ENCODE measurements at regions not wholly inside any gene's neighbourhood (a gene's known extent, or its start where the extent isn't known, plus 50 kb on each side); places are given as distances from the start of the nearest gene placed in this dataset.

- no peaks in the 10 kb centered on the region for H3K36me3 ChIP-seq (ENCODE audit: insufficient read depth, low read length)
- H3K4me3 ChIP-seq (ENCODE audit: low read length), result no peak overlapping the region
- Mint-ChIP-seq H3K27ac (no peak overlapping the region), H3K9me3 (no peaks in the 10 kb centered on the region), H3K4me3 (no peak overlapping the region), H3K27me3 (no peaks in the 10 kb centered on the region), H3K36me3 (ENCODE audit: low read depth) (no peaks in the 10 kb centered on the region), H3K4me1 (ENCODE audit: low read depth) (peaks cover 24% of the 10 kb centered on the region)
- H3K4me1 ChIP-seq (ENCODE audit: insufficient read depth, low read length), result peaks cover 7% of the 10 kb centered on the region
- ATAC-seq (ENCODE audit: poor library complexity) (peak; percentile 34), DNase-seq (peak in 4 of 14 experiments; percentile 31 to 48 (median 32))
- H3K9me3 ChIP-seq (ENCODE audit: control insufficient read depth in 1 of 2, insufficient read depth in 1 of 2, low read length in 2 of 2), result no peaks in the 10 kb centered on the region
- ChIA-PET POLR2A (no interaction called here), CTCF (no interaction called here)
- H3K27me3 ChIP-seq (ENCODE audit: control insufficient read depth in 1 of 2, insufficient read depth in 2 of 2, low read length in 2 of 2), result no peaks in the 10 kb centered on the region
- no peak overlapping the region for H3K27ac ChIP-seq (ENCODE audit: low read depth in 1 of 2, low read length in 2 of 2)
- intact Hi-C loops (cut with DNase I, micrococcal nuclease), result loop anchor here (2.0 to 10.0 kb wide), 3 partner anchors 171 to 453 kb away; no protein-coding TSS in a partner anchor
- TF ChIP-seq CTCF (IDR thresholded peaks at IDR 0.05), result peak; percentile 48
Measured at GRCh38 chr6:118735320-118735719, 83.9 kb upstream of the CEP85L start.

GRCh38 chr6:118725944-118726343 lies 74.6 kb upstream of the CEP85L start:
- peaks cover 17% of the 10 kb centered on the region for H3K4me1 ChIP-seq (ENCODE audit: insufficient read depth, low read length)
- ChIA-PET POLR2A (interaction anchor here (0.6 to 3.1 kb wide), 12 partner anchors 11 to 167 kb away, joined by 3 to 49 read pairs (median 4); partner anchors contain the start of genes ASF1A and CEP85L), CTCF (interaction anchor here (0.9 to 2.4 kb wide), 15 partner anchors 14 to 171 kb away, joined by 3 to 17 read pairs (median 3); partner anchors contain the start of gene CEP85L)
- peak overlapping the region; percentile 61 for H3K4me3 Mint-ChIP-seq
- peak overlapping the region; percentile 77 for H3K27ac Mint-ChIP-seq
- H3K27me3 ChIP-seq (ENCODE audit: control insufficient read depth in 1 of 2, insufficient read depth in 2 of 2, low read length in 2 of 2), result no peaks in the 10 kb centered on the region
- H3K9me3 Mint-ChIP-seq, result no peaks in the 10 kb centered on the region
- H3K27me3 Mint-ChIP-seq, result no peaks in the 10 kb centered on the region
- TF ChIP-seq CTCF (IDR thresholded peaks at IDR 0.05), result peak; percentile 36
- intact Hi-C loops (cut with DNase I, micrococcal nuclease), result loop anchor here in 1 of 2 experiments (5.0 kb wide), 1 partner anchor 46 kb away; no protein-coding TSS in a partner anchor
- H3K27ac ChIP-seq (ENCODE audit: low read depth in 1 of 2, low read length in 2 of 2), result no peak overlapping the region
- no peak overlapping the region for H3K4me3 ChIP-seq (ENCODE audit: low read length)
- no peaks in the 10 kb centered on the region for H3K9me3 ChIP-seq (ENCODE audit: control insufficient read depth in 1 of 2, insufficient read depth in 1 of 2, low read length in 2 of 2)
- ATAC-seq (ENCODE audit: poor library complexity), result peak; percentile 83
- no peaks in the 10 kb centered on the region for H3K36me3 Mint-ChIP-seq (ENCODE audit: low read depth)
- peaks cover 63% of the 10 kb centered on the region for H3K4me1 Mint-ChIP-seq (ENCODE audit: low read depth)
- peak in 13 of 14 experiments; percentile 47 to 82 (median 67) for DNase-seq
- H3K36me3 ChIP-seq (ENCODE audit: insufficient read depth, low read length), result no peaks in the 10 kb centered on the region

- Histone ChIP-seq H3K4me3 (ENCODE audit: low read length) (no peak overlapping the region), H3K4me1 (ENCODE audit: insufficient read depth, low read length) (peaks cover 27% of the 10 kb centered on the region), H3K27ac (ENCODE audit: low read depth in 1 of 2, low read length in 2 of 2) (no peak overlapping the region), H3K36me3 (ENCODE audit: insufficient read depth, low read length) (no peaks in the 10 kb centered on the region), H3K27me3 (ENCODE audit: control insufficient read depth in 1 of 2, insufficient read depth in 2 of 2, low read length in 2 of 2) (no peaks in the 10 kb centered on the region), H3K9me3 (ENCODE audit: control insufficient read depth in 1 of 2, insufficient read depth in 1 of 2, low read length in 2 of 2) (no peaks in the 10 kb centered on the region)
- TF ChIP-seq CTCF (IDR thresholded peaks at IDR 0.05), result no peak
- intact Hi-C loops (cut with DNase I, micrococcal nuclease), result loop anchor here in 1 of 2 experiments (1.0 kb wide), 1 partner anchor 14 kb away; no protein-coding TSS in a partner anchor
- H3K27ac Mint-ChIP-seq, result peak overlapping the region; percentile 75
- H3K9me3 Mint-ChIP-seq, result no peaks in the 10 kb centered on the region
- peak overlapping the region; percentile 77 for H3K4me3 Mint-ChIP-seq
- peaks cover 77% of the 10 kb centered on the region for H3K4me1 Mint-ChIP-seq (ENCODE audit: low read depth)
- DNase-seq (peak in 1 of 14 experiments; percentile 23), ATAC-seq (ENCODE audit: poor library complexity) (peak; percentile 55)
- CTCF ChIA-PET, result interaction anchor here (2.4 kb wide), 1 partner anchor 15 kb away, joined by 17 read pairs; no protein-coding TSS in a partner anchor
- no peaks in the 10 kb centered on the region for H3K36me3 Mint-ChIP-seq (ENCODE audit: low read depth)
- no peaks in the 10 kb centered on the region for H3K27me3 Mint-ChIP-seq
- POLR2A ChIA-PET, result interaction anchor here (0.6 to 3.1 kb wide), 6 partner anchors 12 to 169 kb away, joined by 3 to 49 read pairs (median 5); partner anchors contain the start of gene ASF1A
Measured at GRCh38 chr6:118724211-118724610, 72.8 kb upstream of the CEP85L start.
